HCT116 (cell line): ENCODE measurements at regions not wholly inside any gene's neighbourhood (a gene's known extent, or its start where the extent isn't known, plus 50 kb on each side); places are given as distances from the start of the nearest gene placed in this dataset.

ENCODE experiments used
- ATAC-seq: fragments of 200-7000 bp; cut with Tn5 transposase; 2 replicates; pipeline ENCODE4 v1.9.1; 2020; ENCODE audit warnings: mild to moderate bottlenecking, moderate library complexity
- BruUV-seq: library from RNA; stranded (reverse); fragments of 400-500 nt; replicated peaks from 2 replicates; lab custom pipeline; 2021; lab: Mats Ljungman, UMichigan
- CTCF ChIA-PET: fragments of 300-600 bp; sonication (Branson Sonifier 250); formaldehyde crosslinking; loops from one replicate; lab custom pipeline; 2021; ENCODE audit warnings: antibody characterized with exemption; lab: Charles Lee
- POLR2A ChIA-PET: fragments of 300-600, 350-600 bp; sonication (Branson Sonifier 250); formaldehyde crosslinking; loops from one replicate; lab custom pipeline; 2021; ENCODE audit warnings: antibody characterized with exemption; lab: Charles Lee
- RAD21 ChIA-PET, 2 experiments: fragments of 300-600 bp; sonication (Branson Sonifier 250); formaldehyde crosslinking; loops; one replicate each; lab custom pipeline; 2023; ENCODE audit warnings: low total read pairs in 2 of 2; ENCODE audit not compliant: uncharacterized antibody in 2 of 2, unreplicated experiment in 2 of 2, low non-redundant PET in 1 of 2; lab: Charles Lee
- DNase-seq: peaks from one replicate; pipeline ENCODE4 v3.0.0-alpha.2; 2010; ENCODE audit warnings: low read depth, low spot score
- H2AFZ ChIP-seq: fragments of 200-600 bp; shearing (Covaris generic), sonication (generic); 2 replicates; pipeline ENCODE4 v1.6.1; 2017; ENCODE audit warnings: low read depth, mixed run types, mixed read lengths, antibody characterized with exemption, low read length; ENCODE audit not compliant: poor library complexity, severe bottlenecking
- H3K27ac ChIP-seq: 2 replicates; pipeline ENCODE4 v1.5.1; 2012; ENCODE audit warnings: low read depth, low read length
- H3K27me3 ChIP-seq: fragments of 200-600 bp; sonication (generic); 2 replicates; pipeline ENCODE4 v1.6.1; 2016; ENCODE audit warnings: mixed run types, low read length, mixed read lengths; ENCODE audit not compliant: insufficient read depth
- H3K36me3 ChIP-seq, 2 experiments: fragments of 200-500 bp in 1 of 2; fragments of 200-600 bp in 1 of 2; sonication (Bioruptor generic) in 1 of 2; sonication (generic) in 1 of 2; 2 replicates each; pipeline versions ENCODE4 v1.5.1 to v1.6.1; 2014 to 2016; ENCODE audit warnings: low read length in 2 of 2, inconsistent platforms in 1 of 2, mixed read lengths in 1 of 2, mixed run types in 1 of 2; ENCODE audit not compliant: insufficient read depth in 2 of 2, control insufficient read depth in 1 of 2
- H3K4me1 ChIP-seq, 2 experiments: fragments of 200-600 bp in 1 of 2; sonication (generic) in 1 of 2; 2 replicates each; pipeline versions ENCODE4 v1.5.1 to v1.6.1; 2012 to 2017; ENCODE audit warnings: low read length in 2 of 2, inconsistent platforms in 1 of 2, mild to moderate bottlenecking in 1 of 2, mixed read lengths in 1 of 2, mixed run types in 1 of 2, moderate library complexity in 1 of 2; ENCODE audit not compliant: insufficient read depth in 2 of 2, control insufficient read depth in 1 of 2
- H3K4me2 ChIP-seq: fragments of 200-600 bp; sonication (generic); 2 replicates; pipeline ENCODE4 v1.6.1; 2017; ENCODE audit warnings: mixed run types, low read length, mixed read lengths
- H3K4me3 ChIP-seq, 2 experiments: fragments of 200-600 bp in 1 of 2; sonication (generic) in 1 of 2; replicated peaks in 1 of 2; 2 replicates each; pipeline ENCODE4 v1.5.1; 2011 to 2016; ENCODE audit warnings: low read length in 2 of 2, control low read depth in 1 of 2, low read depth in 1 of 2, mild to moderate bottlenecking in 1 of 2, mixed read lengths in 1 of 2, mixed run types in 1 of 2
- H3K79me2 ChIP-seq: fragments of 200-600 bp; sonication (generic); 2 replicates; pipeline ENCODE4 v1.6.1; 2017; ENCODE audit warnings: mild to moderate bottlenecking, mixed run types, low read length, moderate library complexity, mixed read lengths; ENCODE audit not compliant: insufficient read depth
- H3K9ac ChIP-seq: fragments of 200-600 bp; sonication (generic); 2 replicates; pipeline ENCODE4 v1.6.1; 2016; ENCODE audit warnings: low read length, mixed read lengths
- H3K9me2 ChIP-seq: fragments of 200-600 bp; sonication (generic), shearing (Covaris generic); 2 replicates; pipeline ENCODE4 v1.6.1; 2017; ENCODE audit warnings: mixed run types, mild to moderate bottlenecking, moderate library complexity; ENCODE audit not compliant: insufficient read depth
- H3K9me3 ChIP-seq, 2 experiments: fragments of 200-500 bp in 1 of 2; fragments of 200-600 bp in 1 of 2; sonication (Bioruptor generic) in 1 of 2; sonication (generic) in 1 of 2; 2 replicates each; pipeline ENCODE4 v1.6.1; 2014 to 2017; ENCODE audit warnings: low read length in 2 of 2, mixed read lengths in 2 of 2, inconsistent platforms in 1 of 2, low read depth in 1 of 2, mild to moderate bottlenecking in 1 of 2, mixed run types in 1 of 2, moderate library complexity in 1 of 2; ENCODE audit not compliant: control insufficient read depth in 1 of 2, insufficient read depth in 1 of 2
- H4K20me1 ChIP-seq: fragments of 200-600 bp; sonication (generic), shearing (Covaris generic); 2 replicates; pipeline ENCODE4 v1.6.1; 2017; ENCODE audit warnings: mixed run types, mild to moderate bottlenecking, moderate library complexity; ENCODE audit not compliant: insufficient read depth
- CBX3 ChIP-seq: IDR thresholded peaks from 2 replicates; pipeline ENCODE4 v1.6.1; 2012; ENCODE audit warnings: low read depth
- CEBPB ChIP-seq: IDR thresholded peaks from 2 replicates; pipeline ENCODE4 v1.6.1; 2012; ENCODE audit warnings: low read depth
- CTCF ChIP-seq, 3 experiments: fragments of 200-600 bp in 1 of 3; sonication (generic) in 1 of 3; IDR thresholded peaks in 2 of 3; conservative IDR thresholded peaks in 1 of 3; 2 replicates each; pipeline ENCODE4 v1.5.1; 2012 to 2017; ENCODE audit warnings: low read depth in 2 of 3, low read length in 2 of 3, antibody characterized with exemption in 1 of 3, borderline replicate concordance in 1 of 3, control low read depth in 1 of 3, mild to moderate bottlenecking in 1 of 3, mixed read lengths in 1 of 3, mixed run types in 1 of 3, moderate library complexity in 1 of 3; ENCODE audit not compliant: insufficient read depth in 1 of 3
- EZH2 ChIP-seq: fragments of 200-600 bp; sonication (generic); IDR thresholded peaks from 2 replicates; pipeline ENCODE4 v1.6.1; 2017; ENCODE audit warnings: antibody characterized with exemption, mixed run types
- POLR2AphosphoS5 ChIP-seq: IDR thresholded peaks from 2 replicates; pipeline ENCODE4 v1.6.1; 2011; ENCODE audit warnings: mild to moderate bottlenecking, low read depth, low read length, moderate library complexity
- SIN3A ChIP-seq: IDR thresholded peaks from 2 replicates; pipeline ENCODE4 v1.6.1; 2012; ENCODE audit warnings: low read depth
- SP1 ChIP-seq: IDR thresholded peaks from 2 replicates; pipeline ENCODE4 v1.6.1; 2012; ENCODE audit warnings: low read depth
- SRF ChIP-seq: IDR thresholded peaks from 2 replicates; pipeline ENCODE4 v1.6.1; 2012; ENCODE audit warnings: low read depth
- TCF7L2 ChIP-seq: IDR thresholded peaks from 2 replicates; pipeline ENCODE4 v1.7.0; 2011; ENCODE audit warnings: borderline replicate concordance, inconsistent platforms; ENCODE audit not compliant: insufficient read depth, insufficient read length; ENCODE audit errors: extremely low read depth
- ZBTB33 ChIP-seq: IDR thresholded peaks from 2 replicates; pipeline ENCODE4 v1.6.1; 2011; ENCODE audit warnings: mild to moderate bottlenecking, low read length, moderate library complexity; ENCODE audit not compliant: insufficient replicate concordance; ENCODE audit errors: extremely low read depth
- ZNF274 ChIP-seq: fragments of 200-500 bp; sonication (Bioruptor generic); IDR thresholded peaks from 2 replicates; pipeline ENCODE4 v1.6.1; 2014; ENCODE audit warnings: mild to moderate bottlenecking, low read depth, low read length, inconsistent platforms
- intact Hi-C: fragments of 100-400 bp; cut with micrococcal nuclease; formaldehyde crosslinking; loops from 2 replicates; pipeline ENCODE4 v1.10.0; 2022
- TF ChIP-seq, protein P1 (sequence below): IDR thresholded peaks from 2 replicates; pipeline ENCODE4 v1.6.1; 2012

DNA sequence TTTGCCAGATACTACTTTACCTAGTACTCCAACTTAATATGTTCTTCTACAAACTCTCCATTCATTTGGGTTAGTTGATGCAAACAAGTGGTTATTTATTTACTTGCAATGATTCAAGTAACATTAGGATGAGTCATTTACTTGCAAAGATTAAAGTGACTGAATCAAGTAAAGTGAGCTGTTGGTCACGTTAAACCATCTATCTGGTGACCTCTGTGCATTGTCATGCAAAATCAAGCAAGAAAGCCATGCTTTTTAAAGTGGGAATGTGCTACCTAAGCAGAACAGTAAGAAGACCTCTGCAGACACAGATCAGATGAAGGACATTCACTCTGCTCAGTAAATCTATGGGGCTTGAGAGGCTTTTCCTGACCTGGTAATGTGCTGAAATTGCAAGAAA is 254.7 kb downstream of the LRRIQ3 start:
- no peak for TF ChIP-seq TCF7L2
- TF ChIP-seq SP1 = no peak
- no peak for TF ChIP-seq POLR2AphosphoS5
- TF ChIP-seq, protein P1, sequence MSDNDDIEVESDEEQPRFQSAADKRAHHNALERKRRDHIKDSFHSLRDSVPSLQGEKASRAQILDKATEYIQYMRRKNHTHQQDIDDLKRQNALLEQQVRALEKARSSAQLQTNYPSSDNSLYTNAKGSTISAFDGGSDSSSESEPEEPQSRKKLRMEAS = no peak
- no peak for TF ChIP-seq ZNF274
- TF ChIP-seq EZH2 = no peak
- TF ChIP-seq SIN3A = no peak
- TF ChIP-seq CBX3 = no peak
- no peak for TF ChIP-seq CEBPB
- no peak for TF ChIP-seq CTCF (IDR thresholded peaks at IDR 0.05 in 2 of 3, conservative IDR thresholded peaks at IDR 0.05 in 1 of 3; ENCODE audit: borderline replicate concordance in 1 of 3, insufficient read depth in 1 of 3, low read depth in 2 of 3, low read length in 2 of 3)
- no peak for TF ChIP-seq ZBTB33
- TF ChIP-seq SRF = no peak
- Histone ChIP-seq H3K9me2 (no peaks in the 10 kb centered on the region), H3K36me3 (no peaks in the 10 kb centered on the region), H3K27me3 (no peaks in the 10 kb centered on the region), H3K9ac (no peak overlapping the region), H2AFZ (no peak overlapping the region), H3K9me3 (peaks cover 4 to 5% of the 10 kb centered on the region in 2 experiments; a peak in 2 of 4 replicates), H4K20me1 (no peaks in the 10 kb centered on the region; the same call in 1 of the 2 replicates), H3K4me2 (no peak overlapping the region), H3K4me1 (no peaks in the 10 kb centered on the region), H3K4me3 (no peak overlapping the region), H3K27ac (no peak overlapping the region), H3K79me2 (no peaks in the 10 kb centered on the region)
- intact Hi-C loops = no loop called here
- ChIA-PET RAD21 (no interaction called here), POLR2A (no interaction called here), CTCF (no interaction called here)
- BruUV-seq = no TSS peak
- DNase-seq (no peak), ATAC-seq (no peak)
